CD8-positive, alpha-beta memory T cell (primary cell): ENCODE measurements at regions not wholly inside any gene's neighbourhood (a gene's known extent, or its start where the extent isn't known, plus 50 kb on each side); places are given as distances from the start of the nearest gene placed in this dataset.

Experiments used
- CTCF ChIA-PET: fragments of 350-600 bp; sonication (Branson Sonifier 250); formaldehyde crosslinking; loops from one replicate; lab custom pipeline; 2021; ENCODE audit warnings: antibody characterized with exemption; lab: Charles Lee
- POLR2A ChIA-PET: fragments of 350-600 bp; sonication (Branson Sonifier 250); formaldehyde crosslinking; loops from one replicate; lab custom pipeline; 2021; ENCODE audit warnings: antibody characterized with exemption; lab: Charles Lee
- DNase-seq, 5 donors: peaks; one replicate each; pipeline versions ENCODE4 v3.0.0 to v3.0.0-alpha.2; 2020 to 2022; ENCODE audit warnings: mixed read lengths in 1 of 5
- H3K27ac ChIP-seq: one replicate; pipeline ENCODE4 v1.7.0; 2013; ENCODE audit warnings: low read depth, mild to moderate bottlenecking, low read length, moderate library complexity
- H3K27me3 ChIP-seq: 2 replicates; pipeline ENCODE4 v1.7.0; 2013; ENCODE audit warnings: low read length, mild to moderate bottlenecking; ENCODE audit not compliant: insufficient read depth, poor library complexity, severe bottlenecking
- H3K36me3 ChIP-seq: 2 replicates; pipeline ENCODE4 v1.7.0; 2013; ENCODE audit warnings: mild to moderate bottlenecking, low read length, moderate library complexity; ENCODE audit not compliant: insufficient read depth
- H3K4me1 ChIP-seq: 2 replicates; pipeline ENCODE4 v1.7.0; 2013; ENCODE audit warnings: mild to moderate bottlenecking, low read length, moderate library complexity; ENCODE audit not compliant: insufficient read depth
- H3K4me3 ChIP-seq: 2 replicates; pipeline ENCODE4 v1.7.0; 2013; ENCODE audit warnings: mild to moderate bottlenecking, low read length
- H3K9me3 ChIP-seq: 2 replicates; pipeline ENCODE4 v1.7.0; 2013; ENCODE audit warnings: mild to moderate bottlenecking, low read length
- H3K27ac Mint-ChIP-seq, 8 donors: one replicate each; pipeline ENCODE4 v1.8.0; 2020 to 2021; ENCODE audit warnings: mixed read lengths in 8 of 8, mild to moderate bottlenecking in 6 of 8, inconsistent platforms in 3 of 8, moderate library complexity in 3 of 8
- H3K27me3 Mint-ChIP-seq, 2 donors: one replicate each; pipeline ENCODE4 v1.8.0; 2020 to 2021; ENCODE audit warnings: mixed read lengths in 2 of 2, mild to moderate bottlenecking in 1 of 2, moderate library complexity in 1 of 2
- H3K36me3 Mint-ChIP-seq, 3 donors: one replicate each; pipeline ENCODE4 v1.8.0; 2020 to 2021; ENCODE audit warnings: mixed read lengths in 3 of 3, inconsistent platforms in 1 of 3, mild to moderate bottlenecking in 1 of 3
- H3K4me1 Mint-ChIP-seq, 3 donors: one replicate each; pipeline ENCODE4 v1.8.0; 2020 to 2021; ENCODE audit warnings: mixed read lengths in 3 of 3, inconsistent platforms in 1 of 3, mild to moderate bottlenecking in 1 of 3
- H3K4me3 Mint-ChIP-seq, 7 donors: one replicate each; pipeline ENCODE4 v1.8.0; 2020 to 2021; ENCODE audit warnings: mixed read lengths in 7 of 7, mild to moderate bottlenecking in 6 of 7, moderate library complexity in 4 of 7, inconsistent platforms in 2 of 7
- H3K9me3 Mint-ChIP-seq, 5 donors: one replicate each; pipeline ENCODE4 v1.8.0; 2020 to 2022; ENCODE audit warnings: mixed read lengths in 5 of 5, mild to moderate bottlenecking in 3 of 5, moderate library complexity in 2 of 5, inconsistent platforms in 1 of 5

DNA sequence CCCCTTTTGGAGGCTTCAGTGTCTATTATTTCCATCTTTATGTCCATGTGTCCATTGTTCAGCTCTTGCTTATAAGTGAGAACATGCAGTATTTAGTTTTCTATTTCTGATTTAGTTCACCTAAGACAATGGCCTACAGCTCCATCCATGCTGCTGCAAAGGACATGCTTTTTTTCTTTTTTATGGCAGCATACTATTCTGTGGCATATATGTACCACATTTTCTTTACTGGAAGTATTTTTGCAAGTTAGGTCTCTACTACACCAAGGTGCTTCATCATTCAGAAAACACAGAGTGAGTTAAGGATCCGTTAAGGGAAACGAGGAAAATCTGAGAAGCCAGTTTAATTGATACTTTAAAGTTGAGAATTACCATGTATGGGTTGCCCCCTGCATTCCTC lies 297.2 kb downstream of the CDCA7 start:
- CTCF ChIA-PET = interaction anchor here (1.1 kb wide), 1 partner anchor 11 kb away, joined by 3 read pairs; no protein-coding TSS in a partner anchor
- POLR2A ChIA-PET = no interaction called here
- Mint-ChIP-seq H3K4me1 (no peaks in the 10 kb centered on the region), H3K9me3 (peaks cover 0 to 5% (median 0%) of the 10 kb centered on the region in 5 donors), H3K4me3 (no peak overlapping the region), H3K27me3 (peaks cover 2 to 36% of the 10 kb centered on the region in 2 donors), H3K27ac (no peak overlapping the region), H3K36me3 (no peaks in the 10 kb centered on the region)
- no peaks in the 10 kb centered on the region for H3K27me3 ChIP-seq
- H3K4me1 ChIP-seq = no peaks in the 10 kb centered on the region
- no peak overlapping the region for H3K4me3 ChIP-seq
- H3K27ac ChIP-seq = no peak overlapping the region
- no peak for DNase-seq
- no peaks in the 10 kb centered on the region for H3K9me3 ChIP-seq
- no peaks in the 10 kb centered on the region for H3K36me3 ChIP-seq

DNA sequence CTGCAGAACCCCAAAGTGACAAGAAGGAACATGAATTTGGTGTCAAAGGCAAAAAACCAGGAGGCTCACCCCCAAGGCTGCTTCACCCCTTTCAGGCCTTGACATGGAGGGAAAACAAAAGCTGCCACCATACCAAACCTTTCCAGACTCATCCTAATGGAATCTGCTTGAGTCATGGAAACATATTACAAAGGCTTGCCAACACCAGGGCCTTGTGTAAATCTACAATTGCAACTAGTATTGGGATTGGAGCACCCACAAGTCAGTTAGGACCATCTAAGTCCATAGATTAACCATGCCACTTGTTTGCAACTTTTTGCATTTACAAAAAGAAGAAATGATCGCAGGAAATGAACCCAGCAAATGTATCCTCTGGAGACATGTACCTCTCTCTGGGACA lies 297.6 kb downstream of the CDCA7 start:
- H3K9me3 ChIP-seq = no peaks in the 10 kb centered on the region
- no peaks in the 10 kb centered on the region for H3K36me3 ChIP-seq
- H3K27ac Mint-ChIP-seq = no peak overlapping the region
- H3K4me1 ChIP-seq = no peaks in the 10 kb centered on the region
- no peak for DNase-seq
- H3K27ac ChIP-seq = no peak overlapping the region
- ChIA-PET CTCF (no interaction called here), POLR2A (no interaction called here)
- no peaks in the 10 kb centered on the region for H3K36me3 Mint-ChIP-seq
- H3K27me3 ChIP-seq = no peaks in the 10 kb centered on the region
- peaks cover 2 to 33% of the 10 kb centered on the region in 2 donors for H3K27me3 Mint-ChIP-seq
- no peak overlapping the region for H3K4me3 Mint-ChIP-seq
- no peak overlapping the region for H3K4me3 ChIP-seq
- peaks cover 0 to 5% (median 0%) of the 10 kb centered on the region in 5 donors for H3K9me3 Mint-ChIP-seq
- H3K4me1 Mint-ChIP-seq = no peaks in the 10 kb centered on the region

GRCh38 chr2:173652767-173653431 lies 298.2 kb downstream of the CDCA7 start:
- CTCF ChIA-PET = no interaction called here
- no peaks in the 10 kb centered on the region for H3K4me1 Mint-ChIP-seq

GRCh38 chr2:173653432-173653805 lies 298.7 kb downstream of the CDCA7 start:
- peaks cover 3 to 29% of the 10 kb centered on the region in 2 donors for H3K27me3 Mint-ChIP-seq
- no peak overlapping the region for H3K27ac Mint-ChIP-seq
- no peak overlapping the region for H3K27ac ChIP-seq
- H3K27me3 ChIP-seq = no peaks in the 10 kb centered on the region
- no peak overlapping the region for H3K4me3 Mint-ChIP-seq
- no peaks in the 10 kb centered on the region for H3K4me1 Mint-ChIP-seq
- DNase-seq = no peak
- POLR2A ChIA-PET = no interaction called here
- H3K4me1 ChIP-seq = no peaks in the 10 kb centered on the region
- H3K36me3 ChIP-seq = no peaks in the 10 kb centered on the region
- H3K4me3 ChIP-seq = no peak overlapping the region
- peaks cover 0 to 5% (median 0%) of the 10 kb centered on the region in 5 donors for H3K9me3 Mint-ChIP-seq
- H3K9me3 ChIP-seq = no peaks in the 10 kb centered on the region
- CTCF ChIA-PET = no interaction called here
- no peaks in the 10 kb centered on the region for H3K36me3 Mint-ChIP-seq

More at GRCh38 chr2:173652767-173653431, 298.2 kb downstream of the CDCA7 start:
- H3K27ac ChIP-seq = no peak overlapping the region
- no peaks in the 10 kb centered on the region for H3K9me3 ChIP-seq
- H3K4me3 Mint-ChIP-seq = no peak overlapping the region
- POLR2A ChIA-PET = no interaction called here
- no peak overlapping the region for H3K27ac Mint-ChIP-seq
- H3K36me3 ChIP-seq = no peaks in the 10 kb centered on the region
- H3K9me3 Mint-ChIP-seq = peaks cover 0 to 5% (median 0%) of the 10 kb centered on the region in 5 donors
- H3K36me3 Mint-ChIP-seq = no peaks in the 10 kb centered on the region
- DNase-seq = no peak
- H3K4me3 ChIP-seq = no peak overlapping the region
- H3K27me3 ChIP-seq = no peaks in the 10 kb centered on the region
- H3K4me1 ChIP-seq = no peaks in the 10 kb centered on the region
- H3K27me3 Mint-ChIP-seq = peaks cover 3 to 29% of the 10 kb centered on the region in 2 donors

DNA sequence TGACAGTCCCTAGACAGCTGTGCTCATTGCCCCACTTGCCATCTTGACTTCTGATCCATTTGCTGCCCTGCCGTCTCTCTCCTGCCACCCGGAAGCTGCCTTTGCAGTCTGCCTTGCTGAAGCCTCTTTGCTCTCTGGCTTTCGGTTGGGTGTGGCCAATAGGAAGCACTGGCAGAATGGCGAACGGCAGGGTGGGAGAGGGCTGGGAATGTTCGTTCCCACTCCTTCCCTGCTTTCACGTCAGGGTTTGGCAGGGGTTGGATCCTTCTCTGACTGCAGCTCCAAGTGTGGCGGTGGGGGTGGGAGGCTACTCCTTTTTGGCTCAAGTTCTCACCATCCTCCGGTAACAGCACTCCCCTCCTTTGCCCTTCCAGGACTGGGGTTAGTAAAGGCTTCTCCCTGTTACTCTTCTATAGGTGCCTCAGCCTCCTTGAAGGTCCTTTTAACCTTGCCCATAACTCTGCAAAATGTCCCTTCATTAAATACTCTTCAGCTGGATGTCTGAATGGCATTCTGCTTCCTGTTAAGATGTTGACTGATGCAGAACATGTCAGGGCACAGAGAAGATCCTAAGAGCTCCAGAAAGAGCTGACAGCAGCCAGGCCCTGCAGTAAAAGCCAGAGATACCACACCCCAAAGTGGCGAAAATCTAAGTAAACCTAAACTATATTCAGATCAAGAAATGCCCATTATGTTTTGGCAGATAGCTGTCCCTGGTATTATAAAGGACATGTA lies 299.7 kb downstream of the CDCA7 start:
- ChIA-PET POLR2A (no interaction called here), CTCF (no interaction called here)
- no peaks in the 10 kb centered on the region for H3K36me3 Mint-ChIP-seq
- no peaks in the 10 kb centered on the region for H3K36me3 ChIP-seq
- H3K4me1 Mint-ChIP-seq = no peaks in the 10 kb centered on the region
- H3K4me3 ChIP-seq = no peak overlapping the region
- H3K27ac Mint-ChIP-seq = no peak overlapping the region
- H3K9me3 ChIP-seq = no peaks in the 10 kb centered on the region
- no peaks in the 10 kb centered on the region for H3K4me1 ChIP-seq
- no peaks in the 10 kb centered on the region for H3K27me3 ChIP-seq
- H3K27me3 Mint-ChIP-seq = peaks cover 6 to 32% of the 10 kb centered on the region in 2 donors
- no peak overlapping the region for H3K27ac ChIP-seq
- DNase-seq = no peak
- H3K4me3 Mint-ChIP-seq = no peak overlapping the region
- peaks cover 0 to 5% (median 0%) of the 10 kb centered on the region in 5 donors for H3K9me3 Mint-ChIP-seq

GRCh38 chr2:173654896-173655265 lies 300.2 kb downstream of the CDCA7 start:
- ChIA-PET POLR2A (no interaction called here), CTCF (no interaction called here)
- Mint-ChIP-seq H3K27me3 (peaks cover 6 to 34% of the 10 kb centered on the region in 2 donors), H3K4me1 (no peaks in the 10 kb centered on the region), H3K9me3 (peaks cover 0 to 5% (median 0%) of the 10 kb centered on the region in 5 donors), H3K36me3 (no peaks in the 10 kb centered on the region), H3K27ac (no peak overlapping the region), H3K4me3 (no peak overlapping the region)
- DNase-seq = no peak
- no peak overlapping the region for H3K27ac ChIP-seq
- H3K9me3 ChIP-seq = no peaks in the 10 kb centered on the region
- H3K36me3 ChIP-seq = no peaks in the 10 kb centered on the region
- no peaks in the 10 kb centered on the region for H3K4me1 ChIP-seq
- no peaks in the 10 kb centered on the region for H3K27me3 ChIP-seq
- no peak overlapping the region for H3K4me3 ChIP-seq

GRCh38 chr2:173656086-173656485 lies 301.4 kb downstream of the CDCA7 start:
- Histone ChIP-seq H3K4me3 (no peak overlapping the region), H3K27ac (no peak overlapping the region), H3K27me3 (no peaks in the 10 kb centered on the region), H3K36me3 (no peaks in the 10 kb centered on the region), H3K9me3 (no peaks in the 10 kb centered on the region), H3K4me1 (no peaks in the 10 kb centered on the region)
- POLR2A ChIA-PET = no interaction called here
- Mint-ChIP-seq H3K36me3 (no peaks in the 10 kb centered on the region), H3K4me3 (no peak overlapping the region), H3K9me3 (peaks cover 0 to 5% (median 0%) of the 10 kb centered on the region in 5 donors), H3K4me1 (no peaks in the 10 kb centered on the region), H3K27ac (no peak overlapping the region), H3K27me3 (peaks cover 10 to 34% of the 10 kb centered on the region in 2 donors)
- CTCF ChIA-PET = no interaction called here
- DNase-seq = no peak

- Mint-ChIP-seq H3K9me3 (peaks cover 0 to 2% (median 0%) of the 10 kb centered on the region in 5 donors), H3K36me3 (no peaks in the 10 kb centered on the region), H3K27ac (no peak overlapping the region), H3K27me3 (peaks cover 10 to 35% of the 10 kb centered on the region in 2 donors), H3K4me3 (no peak overlapping the region), H3K4me1 (no peaks in the 10 kb centered on the region)
- H3K4me1 ChIP-seq = no peaks in the 10 kb centered on the region
- no peak overlapping the region for H3K4me3 ChIP-seq
- H3K27me3 ChIP-seq = no peaks in the 10 kb centered on the region
- CTCF ChIA-PET = no interaction called here
- no peak for DNase-seq
- no peaks in the 10 kb centered on the region for H3K36me3 ChIP-seq
- no peaks in the 10 kb centered on the region for H3K9me3 ChIP-seq
- POLR2A ChIA-PET = no interaction called here
- no peak overlapping the region for H3K27ac ChIP-seq
Measured at GRCh38 chr2:173657996-173658717, 303.5 kb downstream of the CDCA7 start.
